HepG2 (cell line): ENCODE measurements at regions not wholly inside any gene's neighbourhood (a gene's known extent, or its start where the extent isn't known, plus 50 kb on each side); places are given as distances from the start of the nearest gene placed in this dataset.

ENCODE experiments used
- ATRX ChIP-seq: sonication (generic); formaldehyde crosslinking; IDR thresholded peaks from 2 replicates; pipeline ENCODE4 v1.4.0; 2020; ENCODE audit warnings: missing genetic modification reagents, borderline replicate concordance
- CBFB ChIP-seq: sonication (generic); formaldehyde crosslinking; IDR thresholded peaks from 2 replicates; pipeline ENCODE4 v1.4.0; 2020; ENCODE audit warnings: missing genetic modification reagents
- HNRNPK ChIP-seq: fragments of 200-400 bp; formaldehyde crosslinking; IDR thresholded peaks from 2 replicates; pipeline ENCODE4 v1.6.1; 2018; ENCODE audit warnings: low read length, low read depth, moderate library complexity, mild to moderate bottlenecking; ENCODE audit not compliant: poor library complexity, severe bottlenecking
- MAFK ChIP-seq, 2 experiments: IDR thresholded peaks in 1 of 2; conservative IDR thresholded peaks in 1 of 2; 2 replicates each; pipeline ENCODE4 v1.6.1; 2011; ENCODE audit warnings: improper control_type of control experiment in 2 of 2, low read length in 2 of 2
- MED8 ChIP-seq: sonication (generic); formaldehyde crosslinking; IDR thresholded peaks from 2 replicates; pipeline ENCODE4 v1.8.1; 2023; ENCODE audit warnings: mild to moderate bottlenecking, missing genetic modification reagents; ENCODE audit not compliant: insufficient replicate concordance
- MXI1 ChIP-seq: IDR thresholded peaks from 3 replicates; pipeline ENCODE4 v1.6.1; 2012; ENCODE audit warnings: low read depth, low read length, inconsistent platforms, borderline replicate concordance
- NFIC ChIP-seq: IDR thresholded peaks from 2 replicates; pipeline ENCODE4 v1.6.1; 2012; ENCODE audit warnings: mild to moderate bottlenecking, low read length, inconsistent platforms
- NONO ChIP-seq, 2 experiments: fragments of 450-650 bp in 1 of 2; sonication (generic) in 1 of 2; formaldehyde crosslinking in 1 of 2; IDR thresholded peaks in 1 of 2; conservative IDR thresholded peaks in 1 of 2; 2 replicates each; pipeline versions ENCODE4 v1.6.1 to v1.8.0; 2017 to 2022; ENCODE audit warnings: mild to moderate bottlenecking in 1 of 2, missing genetic modification reagents in 1 of 2, moderate library complexity in 1 of 2
- NR1H2 ChIP-seq: sonication (generic); formaldehyde crosslinking; IDR thresholded peaks from 2 replicates; pipeline ENCODE4 v1.8.1; 2022; ENCODE audit warnings: low read depth, missing genetic modification reagents, borderline replicate concordance
- PHB2 ChIP-seq: fragments of 450-650 bp; IDR thresholded peaks from 2 replicates; pipeline ENCODE4 v1.6.1; 2018; ENCODE audit not compliant: partially characterized antibody
- POLR2AphosphoS5 ChIP-seq: IDR thresholded peaks from 2 replicates; pipeline ENCODE4 v1.6.1; 2012; ENCODE audit warnings: low read depth, low read length
- RBAK ChIP-seq: sonication (generic); formaldehyde crosslinking; IDR thresholded peaks from 2 replicates; pipeline ENCODE4 v1.5.1; 2020; ENCODE audit warnings: mild to moderate bottlenecking, missing genetic modification reagents
- SAP130 ChIP-seq: IDR thresholded peaks from 2 replicates; pipeline ENCODE4 v1.6.1; 2016; ENCODE audit warnings: low read depth
- SIX4 ChIP-seq: sonication (generic); formaldehyde crosslinking; IDR thresholded peaks from 2 replicates; pipeline ENCODE4 v1.4.0; 2020; ENCODE audit warnings: missing genetic modification reagents
- SP4 ChIP-seq: sonication (generic); formaldehyde crosslinking; IDR thresholded peaks from 2 replicates; pipeline ENCODE4 v1.8.1; 2023; ENCODE audit warnings: mild to moderate bottlenecking, missing genetic modification reagents
- ZBTB38 ChIP-seq: sonication (generic); formaldehyde crosslinking; IDR thresholded peaks from 2 replicates; pipeline ENCODE4 v1.5.1; 2020; ENCODE audit warnings: mild to moderate bottlenecking, missing genetic modification reagents
- ZC3H4 ChIP-seq: sonication (generic); formaldehyde crosslinking; IDR thresholded peaks from 2 replicates; pipeline ENCODE4 v1.4.0; 2020; ENCODE audit warnings: missing genetic modification reagents, borderline replicate concordance
- ZNF260 ChIP-seq: sonication (generic); formaldehyde crosslinking; IDR thresholded peaks from 2 replicates; pipeline ENCODE4 v1.4.0; 2020; ENCODE audit warnings: missing genetic modification reagents, low read depth, mild to moderate bottlenecking, borderline replicate concordance
- ZNF292 ChIP-seq: sonication (generic); formaldehyde crosslinking; IDR thresholded peaks from 2 replicates; pipeline ENCODE4 v1.8.1; 2022; ENCODE audit warnings: mild to moderate bottlenecking, low read depth, missing genetic modification reagents, borderline replicate concordance
- ZNF547 ChIP-seq: sonication (generic); formaldehyde crosslinking; IDR thresholded peaks from 2 replicates; pipeline ENCODE4 v1.5.1; 2020; ENCODE audit warnings: mild to moderate bottlenecking, missing genetic modification reagents
- ZNF713 ChIP-seq: sonication (generic); formaldehyde crosslinking; IDR thresholded peaks from 2 replicates; pipeline ENCODE4 v1.4.0; 2020; ENCODE audit warnings: mild to moderate bottlenecking, missing genetic modification reagents
- ZNF780A ChIP-seq: sonication (generic); formaldehyde crosslinking; IDR thresholded peaks from 2 replicates; pipeline ENCODE4 v1.8.0; 2022; ENCODE audit warnings: mild to moderate bottlenecking, missing genetic modification reagents, moderate library complexity
- ZSCAN30 ChIP-seq: sonication (generic); formaldehyde crosslinking; IDR thresholded peaks from 2 replicates; pipeline ENCODE4 v1.5.0; 2020; ENCODE audit warnings: mild to moderate bottlenecking, missing genetic modification reagents
- TF ChIP-seq, protein P1 (sequence below): sonication (generic); formaldehyde crosslinking; IDR thresholded peaks from 2 replicates; pipeline ENCODE4 v1.4.0; 2020; ENCODE audit warnings: mild to moderate bottlenecking, low read depth, missing genetic modification reagents
- TF ChIP-seq, protein P2 (sequence below): sonication (generic); formaldehyde crosslinking; IDR thresholded peaks from 2 replicates; pipeline ENCODE4 v1.8.1; 2022; ENCODE audit warnings: mild to moderate bottlenecking, missing genetic modification reagents
- TF ChIP-seq, protein P3 (sequence below): sonication (generic); formaldehyde crosslinking; IDR thresholded peaks from 2 replicates; pipeline ENCODE4 v1.4.0; 2020; ENCODE audit warnings: missing genetic modification reagents

DNA sequence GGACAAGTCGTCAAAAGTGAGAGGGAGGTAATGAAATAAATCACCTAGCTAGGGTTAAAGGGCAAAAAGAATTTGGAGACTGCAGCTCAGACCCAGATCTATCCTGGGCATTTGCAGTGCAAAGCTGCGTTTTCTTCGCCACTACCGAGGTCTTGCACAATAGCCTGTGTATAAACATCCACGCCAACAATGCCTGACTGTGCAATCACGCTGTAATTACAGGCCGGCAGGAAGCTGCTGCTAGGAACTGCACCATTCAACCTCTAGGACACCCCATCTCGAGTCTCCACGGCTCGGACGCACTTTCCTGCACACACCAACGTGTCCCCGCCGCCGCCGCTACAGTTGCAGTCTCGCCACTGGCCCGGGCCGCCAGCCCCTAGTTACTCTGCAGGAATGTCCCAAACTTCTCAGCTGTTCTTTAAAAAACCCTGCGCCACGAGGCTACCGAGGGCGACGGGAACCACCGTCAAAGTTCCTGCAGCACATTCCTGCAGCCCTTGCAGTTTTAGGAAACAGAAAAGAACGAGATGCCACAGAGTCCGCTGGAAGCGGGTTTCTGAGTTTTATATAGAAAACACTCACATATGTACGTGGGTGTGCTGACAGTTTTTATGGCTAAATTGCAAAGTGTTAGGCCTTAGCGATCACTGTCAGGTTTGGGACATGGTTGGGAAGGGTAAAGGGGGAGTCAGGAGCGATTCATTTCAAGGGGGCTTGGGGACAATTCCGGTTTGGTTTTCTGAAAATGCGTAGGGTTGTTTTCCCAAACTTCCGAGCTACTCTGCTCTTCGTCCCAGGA lies 65.6 kb upstream of the PTGR2 start (continued):
- TF ChIP-seq SIX4 (peak; percentile 78), CBFB (peak; percentile 83), PHB2 (no peak), ZBTB38 (CRISPR knock-in tag) (0 out of 2 replicates have a peak, but pooled peaks have one; percentile 70), MED8 (CRISPR knock-in tag) (peak; percentile 62), SP4 (CRISPR knock-in tag) (no peak), NFIC (peak; percentile 56; the same call in 1 of the 2 replicates), MXI1 (peak; percentile 86; the same call in 1 of the 3 replicates), ZNF780A (CRISPR knock-in tag) (no peak), MAFK (conservative IDR thresholded peaks at IDR 0.05 in 1 of 2, IDR thresholded peaks at IDR 0.05 in 1 of 2; ENCODE audit: low read length in 2 of 2) (peak; percentile 37 to 45; a peak in 3 of 4 replicates), RBAK (CRISPR knock-in tag) (no peak), ZNF260 (CRISPR knock-in tag) (no peak), NR1H2 (CRISPR knock-in tag) (no peak), ZC3H4 (CRISPR knock-in tag) (no peak), POLR2AphosphoS5 (peak; percentile 71), ATRX (CRISPR knock-in tag) (no peak), ZSCAN30 (CRISPR knock-in tag) (no peak), ZNF547 (CRISPR knock-in tag) (no peak; the same call in 1 of the 2 replicates), ZNF713 (CRISPR knock-in tag) (no peak), SAP130 (CRISPR knock-in tag) (peak; percentile 98), HNRNPK (no peak), NONO (IDR thresholded peaks at IDR 0.05) (no peak), NONO (CRISPR knock-in tag; conservative IDR thresholded peaks at IDR 0.05) (peak; percentile 76), ZNF292 (CRISPR knock-in tag) (peak; percentile 93)
- TF ChIP-seq, protein P1, sequence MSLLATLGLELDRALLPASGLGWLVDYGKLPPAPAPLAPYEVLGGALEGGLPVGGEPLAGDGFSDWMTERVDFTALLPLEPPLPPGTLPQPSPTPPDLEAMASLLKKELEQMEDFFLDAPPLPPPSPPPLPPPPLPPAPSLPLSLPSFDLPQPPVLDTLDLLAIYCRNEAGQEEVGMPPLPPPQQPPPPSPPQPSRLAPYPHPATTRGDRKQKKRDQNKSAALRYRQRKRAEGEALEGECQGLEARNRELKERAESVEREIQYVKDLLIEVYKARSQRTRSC (CRISPR knock-in tag), result no peak
- TF ChIP-seq, protein P2, sequence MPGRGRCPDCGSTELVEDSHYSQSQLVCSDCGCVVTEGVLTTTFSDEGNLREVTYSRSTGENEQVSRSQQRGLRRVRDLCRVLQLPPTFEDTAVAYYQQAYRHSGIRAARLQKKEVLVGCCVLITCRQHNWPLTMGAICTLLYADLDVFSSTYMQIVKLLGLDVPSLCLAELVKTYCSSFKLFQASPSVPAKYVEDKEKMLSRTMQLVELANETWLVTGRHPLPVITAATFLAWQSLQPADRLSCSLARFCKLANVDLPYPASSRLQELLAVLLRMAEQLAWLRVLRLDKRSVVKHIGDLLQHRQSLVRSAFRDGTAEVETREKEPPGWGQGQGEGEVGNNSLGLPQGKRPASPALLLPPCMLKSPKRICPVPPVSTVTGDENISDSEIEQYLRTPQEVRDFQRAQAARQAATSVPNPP (CRISPR knock-in tag), result no peak
- TF ChIP-seq, protein P3, sequence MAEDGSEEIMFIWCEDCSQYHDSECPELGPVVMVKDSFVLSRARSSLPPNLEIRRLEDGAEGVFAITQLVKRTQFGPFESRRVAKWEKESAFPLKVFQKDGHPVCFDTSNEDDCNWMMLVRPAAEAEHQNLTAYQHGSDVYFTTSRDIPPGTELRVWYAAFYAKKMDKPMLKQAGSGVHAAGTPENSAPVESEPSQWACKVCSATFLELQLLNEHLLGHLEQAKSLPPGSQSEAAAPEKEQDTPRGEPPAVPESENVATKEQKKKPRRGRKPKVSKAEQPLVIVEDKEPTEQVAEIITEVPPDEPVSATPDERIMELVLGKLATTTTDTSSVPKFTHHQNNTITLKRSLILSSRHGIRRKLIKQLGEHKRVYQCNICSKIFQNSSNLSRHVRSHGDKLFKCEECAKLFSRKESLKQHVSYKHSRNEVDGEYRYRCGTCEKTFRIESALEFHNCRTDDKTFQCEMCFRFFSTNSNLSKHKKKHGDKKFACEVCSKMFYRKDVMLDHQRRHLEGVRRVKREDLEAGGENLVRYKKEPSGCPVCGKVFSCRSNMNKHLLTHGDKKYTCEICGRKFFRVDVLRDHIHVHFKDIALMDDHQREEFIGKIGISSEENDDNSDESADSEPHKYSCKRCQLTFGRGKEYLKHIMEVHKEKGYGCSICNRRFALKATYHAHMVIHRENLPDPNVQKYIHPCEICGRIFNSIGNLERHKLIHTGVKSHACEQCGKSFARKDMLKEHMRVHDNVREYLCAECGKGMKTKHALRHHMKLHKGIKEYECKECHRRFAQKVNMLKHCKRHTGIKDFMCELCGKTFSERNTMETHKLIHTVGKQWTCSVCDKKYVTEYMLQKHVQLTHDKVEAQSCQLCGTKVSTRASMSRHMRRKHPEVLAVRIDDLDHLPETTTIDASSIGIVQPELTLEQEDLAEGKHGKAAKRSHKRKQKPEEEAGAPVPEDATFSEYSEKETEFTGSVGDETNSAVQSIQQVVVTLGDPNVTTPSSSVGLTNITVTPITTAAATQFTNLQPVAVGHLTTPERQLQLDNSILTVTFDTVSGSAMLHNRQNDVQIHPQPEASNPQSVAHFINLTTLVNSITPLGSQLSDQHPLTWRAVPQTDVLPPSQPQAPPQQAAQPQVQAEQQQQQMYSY (CRISPR knock-in tag), result no peak
